Ascending aorta (tissue), 2 donors: ENCODE measurements at regions not wholly inside any gene's neighbourhood (a gene's known extent, or its start where the extent isn't known, plus 50 kb on each side); places are given as distances from the start of the nearest gene placed in this dataset.

Experiments used
- DNase-seq, 2 donors: peaks; one replicate each; pipeline ENCODE4 v3.0.0-alpha.2; 2019; ENCODE audit warnings: low spot score in 2 of 2
- H3K27ac ChIP-seq, 2 donors: fragments of 200-600 bp; sonication (generic); one replicate each; pipeline ENCODE4 v1.5.1; 2016 to 2017; ENCODE audit warnings: mild to moderate bottlenecking in 1 of 2
- H3K27me3 ChIP-seq: fragments of 200-600 bp; sonication (generic); one replicate; pipeline ENCODE4 v1.5.1; 2017
- H3K36me3 ChIP-seq, 2 donors: fragments of 200-600 bp; sonication (generic); one replicate each; pipeline ENCODE4 v1.5.1; 2016
- H3K4me1 ChIP-seq, 2 donors: fragments of 200-600 bp; sonication (generic); one replicate each; pipeline ENCODE4 v1.5.1; 2016 to 2017; ENCODE audit warnings: mild to moderate bottlenecking in 1 of 2
- H3K4me3 ChIP-seq, 2 donors: fragments of 200-600 bp; sonication (generic); one replicate each; pipeline ENCODE4 v1.5.1; 2016 to 2017; ENCODE audit warnings: mild to moderate bottlenecking in 1 of 2
- H3K9me3 ChIP-seq, 2 donors: fragments of 200-600 bp; sonication (generic); one replicate each; pipeline ENCODE4 v1.5.1; 2016
- intact Hi-C: fragments of 100-400 bp; cut with DNase I; formaldehyde crosslinking; loops from one replicate; pipeline ENCODE4 v1.15.1; 2023
- TF ChIP-seq, protein P1 (sequence below), 3 experiments: fragments of 200-600 bp in 2 of 3; fragments of 450-650 bp in 1 of 3; sonication (generic) in 2 of 3; IDR thresholded peaks; one replicate each; pipeline ENCODE4 v1.5.1; 2016 to 2019; ENCODE audit warnings: antibody characterized with exemption in 3 of 3, mild to moderate bottlenecking in 1 of 3, moderate library complexity in 1 of 3

DNA sequence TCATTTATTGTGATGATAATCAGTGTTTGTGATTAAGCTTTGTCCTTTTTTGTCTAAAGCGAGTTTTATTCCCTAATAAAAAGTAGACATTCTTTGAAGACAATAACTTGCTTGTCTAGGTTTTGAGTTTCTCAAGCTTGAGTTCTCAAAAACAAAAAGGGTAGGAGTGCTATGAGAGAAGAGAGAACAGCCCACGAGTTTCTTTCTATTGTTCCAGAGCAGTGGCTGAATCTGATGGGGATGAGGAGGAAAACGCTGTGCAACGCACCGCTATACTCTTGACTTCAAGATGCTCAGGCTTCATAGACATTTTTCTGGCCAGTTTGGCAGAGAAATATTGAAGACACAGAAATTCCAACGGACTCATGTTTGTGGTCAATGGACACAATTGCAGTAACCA, 669.8 kb upstream of the B3GALT2 start:
- intact Hi-C loops = no loop called here
- Histone ChIP-seq H3K4me1 (no peaks in the 10 kb centered on the region), H3K4me3 (no peak overlapping the region), H3K27me3 (no peaks in the 10 kb centered on the region), H3K9me3 (no peaks in the 10 kb centered on the region), H3K27ac (no peak overlapping the region), H3K36me3 (no peaks in the 10 kb centered on the region)
- TF ChIP-seq, protein P1, sequence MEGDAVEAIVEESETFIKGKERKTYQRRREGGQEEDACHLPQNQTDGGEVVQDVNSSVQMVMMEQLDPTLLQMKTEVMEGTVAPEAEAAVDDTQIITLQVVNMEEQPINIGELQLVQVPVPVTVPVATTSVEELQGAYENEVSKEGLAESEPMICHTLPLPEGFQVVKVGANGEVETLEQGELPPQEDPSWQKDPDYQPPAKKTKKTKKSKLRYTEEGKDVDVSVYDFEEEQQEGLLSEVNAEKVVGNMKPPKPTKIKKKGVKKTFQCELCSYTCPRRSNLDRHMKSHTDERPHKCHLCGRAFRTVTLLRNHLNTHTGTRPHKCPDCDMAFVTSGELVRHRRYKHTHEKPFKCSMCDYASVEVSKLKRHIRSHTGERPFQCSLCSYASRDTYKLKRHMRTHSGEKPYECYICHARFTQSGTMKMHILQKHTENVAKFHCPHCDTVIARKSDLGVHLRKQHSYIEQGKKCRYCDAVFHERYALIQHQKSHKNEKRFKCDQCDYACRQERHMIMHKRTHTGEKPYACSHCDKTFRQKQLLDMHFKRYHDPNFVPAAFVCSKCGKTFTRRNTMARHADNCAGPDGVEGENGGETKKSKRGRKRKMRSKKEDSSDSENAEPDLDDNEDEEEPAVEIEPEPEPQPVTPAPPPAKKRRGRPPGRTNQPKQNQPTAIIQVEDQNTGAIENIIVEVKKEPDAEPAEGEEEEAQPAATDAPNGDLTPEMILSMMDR (IDR thresholded peaks at IDR 0.05) = no peak
- DNase-seq = no peak

DNA sequence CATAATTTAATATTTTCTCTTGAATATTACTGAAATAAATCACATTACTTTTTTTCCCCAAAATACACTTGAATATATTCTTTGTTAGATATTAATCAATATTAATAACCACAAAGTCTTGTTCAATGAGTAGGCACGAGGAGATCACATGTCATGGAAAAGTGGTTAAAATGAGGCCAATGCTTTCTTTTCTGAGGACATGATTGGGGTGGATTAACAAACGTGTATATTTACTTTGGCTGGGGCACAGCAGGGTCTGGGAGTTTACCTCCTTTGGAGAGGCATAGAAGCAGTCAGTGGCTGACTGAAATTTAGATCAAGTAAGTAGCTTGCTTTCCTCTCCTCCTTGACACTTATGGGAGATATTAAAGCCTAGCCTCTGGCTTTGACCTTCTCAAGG, 664.3 kb upstream of the B3GALT2 start:
- Histone ChIP-seq H3K9me3 (no peaks in the 10 kb centered on the region), H3K36me3 (no peaks in the 10 kb centered on the region), H3K27ac (no peak overlapping the region), H3K4me3 (no peak overlapping the region), H3K4me1 (no peaks in the 10 kb centered on the region), H3K27me3 (no peaks in the 10 kb centered on the region)
- TF ChIP-seq, protein P1 (IDR thresholded peaks at IDR 0.05) = no peak
- DNase-seq = no peak
- intact Hi-C loops = no loop called here

DNA sequence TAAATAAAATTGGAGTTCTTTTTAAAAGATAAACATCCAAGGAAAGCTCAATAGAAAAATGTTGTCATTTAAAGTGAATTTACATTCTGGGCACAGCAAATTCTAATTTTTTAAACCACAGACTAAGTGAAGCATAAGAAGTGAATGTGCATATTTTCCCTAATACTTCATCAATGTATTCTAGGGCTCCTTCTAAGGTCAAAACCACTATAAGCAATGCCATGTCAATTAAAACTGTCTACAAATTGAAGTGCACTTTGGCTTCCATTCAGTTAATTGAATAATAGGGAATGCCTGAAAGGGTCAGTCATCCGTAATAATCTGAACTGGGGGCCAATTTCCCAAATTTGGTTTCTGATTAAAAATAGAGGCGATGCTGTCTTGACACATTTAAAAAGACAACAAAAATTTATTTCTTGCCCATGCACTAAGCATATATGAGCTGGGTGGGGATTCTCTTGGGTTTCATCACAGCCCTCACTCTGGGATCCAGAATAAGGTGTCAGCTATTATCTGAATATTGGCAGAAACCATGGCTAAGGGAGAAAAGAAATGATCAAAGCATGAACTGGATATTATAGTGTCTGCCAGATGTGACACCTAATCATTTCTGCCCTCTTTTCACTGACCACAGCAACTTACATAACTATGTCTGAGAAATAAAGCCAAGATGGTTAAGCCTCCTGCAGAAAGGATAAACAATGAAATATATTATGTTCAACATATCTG, 660.6 kb upstream of the B3GALT2 start:
- Histone ChIP-seq H3K36me3 (no peaks in the 10 kb centered on the region), H3K4me3 (no peak overlapping the region), H3K27ac (no peak overlapping the region), H3K27me3 (no peaks in the 10 kb centered on the region), H3K4me1 (no peaks in the 10 kb centered on the region), H3K9me3 (no peaks in the 10 kb centered on the region)
- intact Hi-C loops = no loop called here
- TF ChIP-seq, protein P1 (IDR thresholded peaks at IDR 0.05) = no peak
- no peak for DNase-seq

DNA sequence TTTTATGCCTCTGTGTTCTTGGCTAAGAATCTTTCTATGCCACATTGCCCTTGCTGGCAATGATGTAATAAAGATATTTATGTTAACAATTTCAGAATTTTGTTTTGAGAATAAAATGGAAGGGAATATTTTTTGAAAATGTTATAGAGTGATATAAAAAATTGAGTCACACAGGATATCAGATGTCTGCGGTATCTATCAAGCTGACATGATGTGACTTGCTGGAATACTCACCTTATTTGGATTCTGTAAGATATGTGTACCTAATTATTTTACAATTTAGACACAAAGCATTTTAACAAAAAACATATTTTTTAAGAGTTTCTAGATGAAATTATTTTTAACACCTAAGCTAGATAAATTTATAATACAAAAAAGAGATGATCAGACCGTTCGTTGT, 660.0 kb upstream of the B3GALT2 start:
- TF ChIP-seq, protein P1 (IDR thresholded peaks at IDR 0.05) = no peak
- intact Hi-C loops = no loop called here
- Histone ChIP-seq H3K27me3 (no peaks in the 10 kb centered on the region), H3K27ac (no peak overlapping the region), H3K36me3 (no peaks in the 10 kb centered on the region), H3K4me3 (no peak overlapping the region), H3K9me3 (no peaks in the 10 kb centered on the region), H3K4me1 (no peaks in the 10 kb centered on the region)
- DNase-seq = no peak

DNA sequence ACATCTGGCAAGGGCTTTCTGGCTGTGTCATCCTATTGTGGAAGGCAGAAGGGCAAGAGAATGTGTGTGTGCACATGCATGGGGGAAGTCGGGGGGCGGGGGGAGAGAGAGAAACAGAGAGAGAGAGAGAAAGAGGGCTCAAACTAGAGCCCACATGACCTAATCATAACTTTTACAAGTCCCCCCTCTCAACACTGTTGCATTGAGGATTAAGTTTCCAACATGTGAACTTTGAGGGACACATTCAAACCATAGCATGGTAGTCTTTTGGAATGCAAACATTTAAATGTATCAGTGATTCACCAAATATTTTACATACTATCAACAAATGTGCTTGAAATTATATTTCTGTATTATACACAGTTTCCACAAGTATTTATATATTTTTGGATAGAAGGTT, 655.4 kb upstream of the B3GALT2 start:
- H3K4me3 ChIP-seq = no peak overlapping the region
- H3K27ac ChIP-seq = no peak overlapping the region
- TF ChIP-seq, protein P1 (IDR thresholded peaks at IDR 0.05) = no peak
- no peaks in the 10 kb centered on the region for H3K4me1 ChIP-seq
- intact Hi-C loops = no loop called here
- H3K36me3 ChIP-seq = no peaks in the 10 kb centered on the region
- no peaks in the 10 kb centered on the region for H3K27me3 ChIP-seq
- H3K9me3 ChIP-seq = no peaks in the 10 kb centered on the region
- DNase-seq = no peak

DNA sequence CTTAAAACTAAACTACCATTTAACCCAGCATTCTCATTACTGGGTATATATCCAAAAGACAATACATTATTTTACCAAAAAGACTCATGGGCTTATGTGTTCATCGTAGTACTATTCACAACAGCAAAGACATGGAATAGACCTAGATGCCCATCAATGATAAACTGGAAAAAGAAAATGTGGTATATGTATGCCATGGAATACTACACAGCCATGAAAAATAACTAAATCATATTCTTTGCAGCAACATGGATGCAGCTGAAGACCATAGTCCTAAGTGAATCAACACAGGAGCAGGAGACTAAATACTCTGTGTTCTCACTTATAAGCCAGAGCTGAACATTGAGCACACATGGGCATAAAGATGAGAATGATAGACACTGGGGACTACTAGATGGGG, 645.1 kb upstream of the B3GALT2 start:
- TF ChIP-seq, protein P1 (IDR thresholded peaks at IDR 0.05) = no peak
- H3K4me3 ChIP-seq = no peak overlapping the region
- H3K9me3 ChIP-seq = peaks cover 0 to 9% of the 10 kb centered on the region in 2 donors
- no peaks in the 10 kb centered on the region for H3K4me1 ChIP-seq
- H3K27ac ChIP-seq = no peak overlapping the region
- intact Hi-C loops = no loop called here
- H3K36me3 ChIP-seq = no peaks in the 10 kb centered on the region
- no peaks in the 10 kb centered on the region for H3K27me3 ChIP-seq
- DNase-seq = no peak
